Neural crest cell (in vitro differentiated cells): ENCODE measurements at regions not wholly inside any gene's neighbourhood (a gene's known extent, or its start where the extent isn't known, plus 50 kb on each side); places are given as distances from the start of the nearest gene placed in this dataset.

ENCODE experiments used
- DNase-seq: peaks from one replicate; pipeline ENCODE4 v3.0.0; 2021; ENCODE audit warnings: low read depth, mixed read lengths, low spot score
- H3K27ac Mint-ChIP-seq: one replicate; pipeline ENCODE4 v1.8.0; 2021; ENCODE audit warnings: mild to moderate bottlenecking, mixed read lengths; ENCODE audit not compliant: unreplicated experiment
- H3K27me3 Mint-ChIP-seq: 2 replicates; pipeline ENCODE4 v1.8.0; 2021; ENCODE audit warnings: low read depth, mild to moderate bottlenecking, mixed read lengths
- H3K36me3 Mint-ChIP-seq: 2 replicates; pipeline ENCODE4 v1.8.0; 2021; ENCODE audit warnings: low read depth, mild to moderate bottlenecking, mixed read lengths
- H3K4me1 Mint-ChIP-seq: 2 replicates; pipeline ENCODE4 v1.8.0; 2021; ENCODE audit warnings: mixed read lengths
- H3K4me3 Mint-ChIP-seq: one replicate; pipeline ENCODE4 v1.8.0; 2021; ENCODE audit warnings: mild to moderate bottlenecking, mixed read lengths
- H3K9me3 Mint-ChIP-seq: 2 replicates; pipeline ENCODE4 v1.8.0; 2021; ENCODE audit warnings: mixed read lengths
- CTCF ChIP-seq: fragments of 200-600 bp; sonication (generic); conservative IDR thresholded peaks from 2 replicates; pipeline ENCODE4 v1.5.0; 2021; ENCODE audit warnings: antibody characterized with exemption, mild to moderate bottlenecking

DNA sequence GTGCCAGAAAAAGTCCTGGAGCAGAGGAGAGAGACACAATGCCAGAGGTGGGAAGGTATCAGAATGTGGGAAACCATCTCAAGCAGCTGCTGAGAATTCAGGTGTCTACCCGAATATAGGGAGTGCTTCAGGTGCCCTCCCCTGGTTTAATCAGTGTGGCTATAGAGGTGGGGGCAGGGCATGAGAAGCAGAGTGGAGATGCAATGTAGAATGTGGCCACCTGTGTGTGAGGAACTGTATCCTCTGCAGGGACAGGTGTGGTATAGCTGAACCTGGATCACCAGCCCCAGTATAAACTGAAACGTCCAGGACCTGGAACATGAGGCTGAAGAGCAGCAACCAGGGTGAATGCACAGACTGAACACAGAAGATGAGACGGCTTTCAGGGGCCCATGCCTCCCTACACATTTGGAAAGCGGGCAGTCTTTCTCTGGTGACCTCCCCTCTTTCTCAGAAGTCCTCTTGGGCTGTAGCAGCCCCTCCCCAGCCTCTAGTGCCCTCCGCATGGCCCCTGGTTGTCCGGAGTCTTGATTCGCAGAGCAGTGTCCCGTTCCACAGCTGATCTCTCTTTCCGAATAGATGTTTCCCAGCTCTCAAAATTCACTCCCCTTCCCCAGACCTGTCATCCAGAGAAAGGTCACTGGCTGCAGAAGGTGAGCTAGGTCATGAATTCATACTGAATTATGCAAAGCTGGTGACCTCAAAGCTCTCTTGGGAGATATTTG lies 103.1 kb downstream of the ABHD5 start:
- TF ChIP-seq CTCF: no peak
- H3K27me3 Mint-ChIP-seq: peaks cover 17% of the 10 kb centered on the region
- DNase-seq: no peak
- H3K4me3 Mint-ChIP-seq: no peak overlapping the region
- H3K27ac Mint-ChIP-seq: no peak overlapping the region
- no peaks in the 10 kb centered on the region for H3K36me3 Mint-ChIP-seq
- H3K4me1 Mint-ChIP-seq: no peaks in the 10 kb centered on the region
- H3K9me3 Mint-ChIP-seq: peaks cover 4% of the 10 kb centered on the region

DNA sequence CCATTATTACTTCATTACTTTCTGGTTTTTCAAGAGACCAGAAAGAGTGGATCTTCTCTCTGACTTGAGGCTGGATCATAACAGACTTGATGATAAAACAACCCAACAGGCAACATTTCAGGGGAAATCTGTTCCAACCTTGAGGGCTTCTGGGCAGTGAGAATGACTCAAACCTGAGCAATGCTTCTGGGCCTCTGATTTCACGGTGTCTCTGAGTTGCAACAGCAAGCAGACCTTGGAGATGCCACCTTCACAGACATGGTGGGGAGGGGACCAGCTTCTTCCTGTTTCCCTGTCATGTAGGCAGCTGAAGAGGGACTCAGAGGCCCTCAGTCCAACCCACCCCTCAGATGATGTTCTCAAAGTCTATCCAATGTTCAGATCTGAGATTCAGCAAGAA lies 104.0 kb downstream of the ABHD5 start:
- no peak for TF ChIP-seq CTCF
- peaks cover 15% of the 10 kb centered on the region for H3K27me3 Mint-ChIP-seq
- H3K27ac Mint-ChIP-seq: no peak overlapping the region
- no peaks in the 10 kb centered on the region for H3K4me1 Mint-ChIP-seq
- no peak for DNase-seq
- H3K36me3 Mint-ChIP-seq: no peaks in the 10 kb centered on the region
- no peak overlapping the region for H3K4me3 Mint-ChIP-seq
- H3K9me3 Mint-ChIP-seq: peaks cover 5% of the 10 kb centered on the region

GRCh38 chr3:43795491-43795890 lies 104.8 kb downstream of the ABHD5 start:
- H3K4me3 Mint-ChIP-seq: no peak overlapping the region
- no peaks in the 10 kb centered on the region for H3K36me3 Mint-ChIP-seq
- H3K27ac Mint-ChIP-seq: no peak overlapping the region
- TF ChIP-seq CTCF: no peak
- peaks cover 8% of the 10 kb centered on the region for H3K9me3 Mint-ChIP-seq
- H3K4me1 Mint-ChIP-seq: no peaks in the 10 kb centered on the region
- DNase-seq: no peak
- peaks cover 13% of the 10 kb centered on the region for H3K27me3 Mint-ChIP-seq

- H3K27ac Mint-ChIP-seq: no peak overlapping the region
- TF ChIP-seq CTCF: no peak
- peaks cover 8% of the 10 kb centered on the region for H3K9me3 Mint-ChIP-seq
- H3K36me3 Mint-ChIP-seq: no peaks in the 10 kb centered on the region
- DNase-seq: no peak
- no peak overlapping the region for H3K4me3 Mint-ChIP-seq
- peaks cover 7% of the 10 kb centered on the region for H3K27me3 Mint-ChIP-seq
- no peaks in the 10 kb centered on the region for H3K4me1 Mint-ChIP-seq
Observed at GRCh38 chr3:43796041-43796596, 105.4 kb downstream of the ABHD5 start.

DNA sequence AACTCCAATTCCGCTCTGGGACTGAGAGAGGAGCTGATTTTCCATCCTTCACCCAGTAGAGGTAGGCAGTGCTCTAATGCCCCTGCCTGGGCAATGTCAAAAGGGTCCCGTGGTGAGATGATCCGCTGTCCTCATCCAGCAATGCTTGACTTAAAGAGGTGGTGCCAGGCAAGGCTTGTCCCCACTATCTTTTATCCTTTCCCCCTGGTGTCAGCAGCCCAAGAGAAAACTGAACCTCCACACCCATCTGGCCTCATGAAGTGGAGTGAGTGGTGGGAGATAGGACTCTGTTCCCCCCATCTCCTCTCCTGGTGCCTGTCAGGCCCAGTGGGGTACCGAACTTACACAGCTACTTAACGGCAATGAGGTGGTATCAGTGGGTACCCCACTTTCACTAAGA lies 107.1 kb downstream of the ABHD5 start:
- H3K4me1 Mint-ChIP-seq: no peaks in the 10 kb centered on the region
- H3K4me3 Mint-ChIP-seq: no peak overlapping the region
- H3K27me3 Mint-ChIP-seq: peaks cover 6% of the 10 kb centered on the region
- no peak for TF ChIP-seq CTCF
- peaks cover 8% of the 10 kb centered on the region for H3K9me3 Mint-ChIP-seq
- no peaks in the 10 kb centered on the region for H3K36me3 Mint-ChIP-seq
- H3K27ac Mint-ChIP-seq: no peak overlapping the region
- no peak for DNase-seq
